Breast epithelium (tissue), 3 donors: ENCODE measurements at regions not wholly inside any gene's neighbourhood (a gene's known extent, or its start where the extent isn't known, plus 50 kb on each side); places are given as distances from the start of the nearest gene placed in this dataset.

Experiments used
- CTCF ChIP-seq, 3 donors: fragments of 450-650 bp; IDR thresholded peaks; one replicate each; pipeline ENCODE4 v1.5.1; 2016 to 2017; ENCODE audit warnings: antibody characterized with exemption in 3 of 3, mild to moderate bottlenecking in 3 of 3, moderate library complexity in 3 of 3
- POLR2AphosphoS5 ChIP-seq, 3 donors: sonication (generic); formaldehyde crosslinking; IDR thresholded peaks; one replicate each; pipeline ENCODE4 v1.6.1; 2017; ENCODE audit warnings: antibody characterized with exemption in 3 of 3

DNA sequence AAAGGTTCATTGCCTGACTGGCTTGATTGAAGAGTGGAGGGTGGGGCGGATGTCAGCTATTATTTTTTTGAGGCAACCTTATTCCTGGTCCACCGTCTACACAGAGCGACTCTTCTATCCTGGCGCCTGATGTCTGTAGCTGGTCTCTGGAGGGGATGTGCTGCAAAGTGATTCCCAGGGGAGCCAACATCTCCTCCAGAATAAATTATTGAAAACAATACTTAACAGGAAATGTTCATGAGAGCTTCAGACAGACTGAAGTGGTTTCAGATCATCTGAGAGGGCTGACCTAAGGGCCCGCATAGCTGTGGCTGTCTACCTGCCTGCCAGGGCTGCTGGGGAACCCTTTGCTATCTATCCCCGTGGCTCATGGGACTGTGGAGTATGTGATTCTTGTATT is 66.7 kb downstream of the TEX35 start:
- TF ChIP-seq CTCF (IDR thresholded peaks at IDR 0.05) (no peak), POLR2AphosphoS5 (IDR thresholded peaks at IDR 0.05) (no peak)
